Hematopoietic multipotent progenitor cell (in vitro differentiated cells): ENCODE measurements at regions not wholly inside any gene's neighbourhood (a gene's known extent, or its start where the extent isn't known, plus 50 kb on each side); places are given as distances from the start of the nearest gene placed in this dataset.
"Not testable (repeated sequence)": the region's sequence is repeated elsewhere in the genome, so short reads cannot be mapped to it uniquely, and the experiment has no call there.

Source experiments
- DNase-seq, 3 donors: peaks; one replicate each; pipeline ENCODE4 v3.0.0-alpha.2; 2011 to 2015; ENCODE audit warnings: low read depth in 2 of 3, low spot score in 2 of 3

GRCh38 chr16:9603316-9603715 lies 511.9 kb downstream of the HAPSTR1 start:
- no peak for DNase-seq

GRCh38 chr16:9607515-9608230 lies 516.2 kb downstream of the HAPSTR1 start:
- no peak for DNase-seq

- no peak for DNase-seq
Observed at GRCh38 chr16:9610727-9611126, 519.3 kb downstream of the HAPSTR1 start.

- DNase-seq = no peak
Observed at GRCh38 chr16:9612267-9612666, 520.8 kb downstream of the HAPSTR1 start.

- no peak for DNase-seq
Observed at GRCh38 chr16:9614389-9614788, 522.9 kb downstream of the HAPSTR1 start.

GRCh38 chr16:9622268-9622667 lies 530.8 kb downstream of the HAPSTR1 start:
- DNase-seq = no peak

GRCh38 chr16:9625122-9625521 lies 533.7 kb downstream of the HAPSTR1 start:
- no peak for DNase-seq

GRCh38 chr16:9627427-9627826 lies 536.0 kb downstream of the HAPSTR1 start:
- no peak for DNase-seq

- no peak for DNase-seq
Observed at GRCh38 chr16:9630119-9630518, 538.7 kb downstream of the HAPSTR1 start.

GRCh38 chr16:9630985-9631384 lies 539.5 kb downstream of the HAPSTR1 start:
- no peak for DNase-seq

- DNase-seq = no peak
Observed at GRCh38 chr16:9633844-9634243, 542.4 kb downstream of the HAPSTR1 start.

GRCh38 chr16:9635150-9635720 lies 543.8 kb downstream of the HAPSTR1 start:
- DNase-seq = not testable (repeated sequence)

- no peak for DNase-seq
Observed at GRCh38 chr16:9644258-9644657, 538.0 kb downstream of the GRIN2A start.

- DNase-seq = no peak
Observed at GRCh38 chr16:9645911-9646310, 536.3 kb downstream of the GRIN2A start.

GRCh38 chr16:9647981-9648701 lies 534.1 kb downstream of the GRIN2A start:
- peak in 1 of 3 donors; percentile 3 for DNase-seq

- DNase-seq = no peak
Observed at GRCh38 chr16:9650284-9650683, 531.9 kb downstream of the GRIN2A start.

- no peak for DNase-seq
Observed at GRCh38 chr16:9655051-9655450, 527.2 kb downstream of the GRIN2A start.

GRCh38 chr16:9657641-9658040 lies 524.6 kb downstream of the GRIN2A start:
- DNase-seq = no peak

GRCh38 chr16:9658164-9658563 lies 524.1 kb downstream of the GRIN2A start:
- DNase-seq = no peak

- DNase-seq = no peak
Observed at GRCh38 chr16:9658586-9658985, 523.6 kb downstream of the GRIN2A start.

GRCh38 chr16:9660898-9661297 lies 521.3 kb downstream of the GRIN2A start:
- DNase-seq = no peak
